IMR-90 (cell line): ENCODE measurements at regions not wholly inside any gene's neighbourhood (a gene's known extent, or its start where the extent isn't known, plus 50 kb on each side); places are given as distances from the start of the nearest gene placed in this dataset.

ENCODE experiments used
- ATAC-seq: fragments of 200-7000 bp; cut with Tn5 transposase; 2 replicates; pipeline ENCODE4 v1.9.1; 2020; ENCODE audit warnings: low read depth, mild to moderate bottlenecking, moderate library complexity
- BruUV-seq: library from RNA; stranded (reverse); fragments of 400-500 nt; replicated peaks from 2 replicates; lab custom pipeline; 2021; lab: Mats Ljungman, UMichigan
- CTCF ChIA-PET: fragments of 300-600 bp; formaldehyde crosslinking; extraction: SDS; loops from one replicate; lab custom pipeline; 2021; ENCODE audit warnings: antibody characterized with exemption; lab: Yijun Ruan, JAX
- POLR2A ChIA-PET: fragments of 300-600 bp; sonication (Branson Sonifier 250); formaldehyde crosslinking; loops from one replicate; lab custom pipeline; 2022; ENCODE audit warnings: antibody characterized with exemption; ENCODE audit not compliant: unreplicated experiment; lab: Charles Lee
- DNase-seq: peaks from one replicate; pipeline ENCODE4 v3.0.0; 2013
- H2AFZ ChIP-seq: replicated peaks from 2 replicates; pipeline ENCODE3; 2013; ENCODE audit warnings: low read length, mild to moderate bottlenecking; ENCODE audit not compliant: poor library complexity
- H2AK5ac ChIP-seq: 2 replicates; pipeline ENCODE4 v1.6.1; 2013; ENCODE audit warnings: low read depth, low read length, inconsistent platforms
- H2AK9ac ChIP-seq: replicated peaks from 2 replicates; pipeline ENCODE3; 2013; ENCODE audit warnings: mild to moderate bottlenecking, low read depth, low read length, moderate library complexity; ENCODE audit not compliant: poor library complexity
- H2BK120ac ChIP-seq: 2 replicates; pipeline ENCODE4 v1.6.1; 2013; ENCODE audit warnings: low read depth, low read length, inconsistent platforms
- H2BK15ac ChIP-seq: 3 replicates; pipeline ENCODE4 v1.6.1; 2013; ENCODE audit warnings: low read depth, low read length, inconsistent platforms
- H2BK20ac ChIP-seq: 2 replicates; pipeline ENCODE4 v1.6.1; 2013; ENCODE audit warnings: low read depth, mild to moderate bottlenecking, inconsistent platforms, low read length, moderate library complexity
- H2BK5ac ChIP-seq: 2 replicates; pipeline ENCODE4 v1.6.1; 2013; ENCODE audit warnings: mild to moderate bottlenecking, low read depth, low read length, inconsistent platforms; ENCODE audit not compliant: poor library complexity, severe bottlenecking
- H3K14ac ChIP-seq: replicated peaks from 2 replicates; pipeline ENCODE4 v1.6.1; 2013; ENCODE audit warnings: low read depth, low read length, inconsistent platforms
- H3K18ac ChIP-seq: 2 replicates; pipeline ENCODE4 v1.6.1; 2013; ENCODE audit warnings: low read depth, low read length, control low read depth
- H3K23ac ChIP-seq: 2 replicates; pipeline ENCODE4 v1.6.1; 2013; ENCODE audit warnings: low read depth, low read length, inconsistent platforms
- H3K27ac ChIP-seq: 2 replicates; pipeline ENCODE4 v1.5.1; 2013; ENCODE audit warnings: mild to moderate bottlenecking, control low read depth, low read length; ENCODE audit not compliant: insufficient read depth
- H3K27me3 ChIP-seq: 2 replicates; pipeline ENCODE4 v1.6.1; 2013; ENCODE audit warnings: low read length; ENCODE audit not compliant: control insufficient read depth, insufficient read depth
- H3K36me3 ChIP-seq: 2 replicates; pipeline ENCODE4 v1.6.1; 2013; ENCODE audit warnings: low read length, mixed read lengths; ENCODE audit not compliant: control insufficient read depth, insufficient read depth
- H3K4ac ChIP-seq: 2 replicates; pipeline ENCODE4 v1.6.1; 2013; ENCODE audit warnings: low read depth, low read length, inconsistent platforms
- H3K4me1 ChIP-seq: 2 replicates; pipeline ENCODE4 v1.6.1; 2013; ENCODE audit warnings: low read length, mixed read lengths; ENCODE audit not compliant: control insufficient read depth, insufficient read depth
- H3K4me2 ChIP-seq: 2 replicates; pipeline ENCODE4 v1.6.1; 2013; ENCODE audit warnings: low read depth, mild to moderate bottlenecking, control low read depth, low read length, moderate library complexity
- H3K4me3 ChIP-seq: 2 replicates; pipeline ENCODE4 v1.5.1; 2013; ENCODE audit warnings: low read depth, mild to moderate bottlenecking, control low read depth, low read length, moderate library complexity; ENCODE audit not compliant: insufficient read depth
- H3K56ac ChIP-seq: 2 replicates; pipeline ENCODE4 v1.6.1; 2013; ENCODE audit warnings: low read length, inconsistent platforms; ENCODE audit not compliant: insufficient read depth; ENCODE audit errors: extremely low read depth
- H3K79me1 ChIP-seq, 2 experiments: 2 replicates each; pipeline ENCODE4 v1.6.1; 2013; ENCODE audit warnings: low read length in 2 of 2, inconsistent platforms in 1 of 2, low read depth in 1 of 2
- H3K9ac ChIP-seq: 2 replicates; pipeline ENCODE4 v1.6.1; 2013; ENCODE audit warnings: low read depth, low read length, control low read depth
- H3K9me1 ChIP-seq: 2 replicates; pipeline ENCODE4 v1.6.1; 2013; ENCODE audit warnings: low read length, inconsistent platforms; ENCODE audit not compliant: insufficient read depth
- H3K9me3 ChIP-seq: 2 replicates; pipeline ENCODE4 v1.6.1; 2013; ENCODE audit warnings: low read length; ENCODE audit not compliant: control insufficient read depth, insufficient read depth
- H4K20me1 ChIP-seq: 2 replicates; pipeline ENCODE4 v1.6.1; 2013; ENCODE audit warnings: low read length, inconsistent platforms; ENCODE audit not compliant: insufficient read depth
- H4K5ac ChIP-seq: 2 replicates; pipeline ENCODE4 v1.6.1; 2013; ENCODE audit warnings: mild to moderate bottlenecking, low read depth, low read length, control low read depth
- H4K8ac ChIP-seq, 2 experiments: 2 replicates each; pipeline ENCODE4 v1.6.1; 2013; ENCODE audit warnings: low read depth in 2 of 2, low read length in 2 of 2, control low read depth in 1 of 2, inconsistent platforms in 1 of 2
- H4K91ac ChIP-seq: 2 replicates; pipeline ENCODE4 v1.6.1; 2013; ENCODE audit warnings: low read depth, low read length, inconsistent platforms; ENCODE audit not compliant: insufficient read depth
- CEBPB ChIP-seq: IDR thresholded peaks from 2 replicates; pipeline ENCODE4 v1.6.1; 2012; ENCODE audit warnings: low read depth, low read length, improper control_type of control experiment
- CHD1 ChIP-seq: IDR thresholded peaks from 2 replicates; pipeline ENCODE4 v1.6.1; 2012; ENCODE audit warnings: low read depth, low read length, improper control_type of control experiment
- FOS ChIP-seq: fragments of 150-350 bp; IDR thresholded peaks from 2 replicates; pipeline ENCODE4 v1.6.1; 2016; ENCODE audit warnings: low read depth, low read length
- MAFK ChIP-seq: IDR thresholded peaks from 2 replicates; pipeline ENCODE4 v1.6.1; 2012; ENCODE audit warnings: low read depth, low read length, improper control_type of control experiment
- MXI1 ChIP-seq: IDR thresholded peaks from 2 replicates; pipeline ENCODE4 v1.6.1; 2012; ENCODE audit warnings: low read depth, mild to moderate bottlenecking, low read length, moderate library complexity, borderline replicate concordance
- NFE2L2 ChIP-seq: fragments of 150-350 bp; IDR thresholded peaks from 2 replicates; pipeline ENCODE4 v1.6.1; 2016; ENCODE audit warnings: low read depth, mild to moderate bottlenecking, low read length
- POLR2A ChIP-seq: IDR thresholded peaks from 2 replicates; pipeline ENCODE4 v1.6.1; 2012; ENCODE audit warnings: mild to moderate bottlenecking, low read depth, low read length
- RAD21 ChIP-seq: IDR thresholded peaks from 2 replicates; pipeline ENCODE4 v1.6.1; 2012; ENCODE audit warnings: low read length, improper control_type of control experiment
- RFX5 ChIP-seq: IDR thresholded peaks from 2 replicates; pipeline ENCODE4 v1.8.0; 2012; ENCODE audit warnings: low read depth, mild to moderate bottlenecking, low read length, moderate library complexity
- SMC3 ChIP-seq: fragments of 150-350 bp; IDR thresholded peaks from 2 replicates; pipeline ENCODE4 v1.6.1; 2016; ENCODE audit warnings: low read depth, mild to moderate bottlenecking, antibody characterized with exemption, low read length, moderate library complexity
- WGBS, 2 experiments: methylation state at CpG; one replicate each; pipeline versions ENCODE4 v1.1.5 to v1.1.7; 2013; ENCODE audit warnings: missing lambda C conversion rate in 2 of 2; ENCODE audit not compliant: insufficient read length in 1 of 2; ENCODE audit errors: extremely low coverage in 2 of 2; 5-methylcytosine and 5-hydroxymethylcytosine counted together
- dilution Hi-C: fragments of 300-500 bp; cut with HindIII; formaldehyde crosslinking; loops from one replicate; pipeline ENCODE4 v1.14.3; 2018; ENCODE audit warnings: low sequenced_read_pairs; ENCODE audit not compliant: unreplicated experiment
- in situ Hi-C: fragments of 300-500 bp; cut with MboI; formaldehyde crosslinking; loops from 3 replicates; pipeline ENCODE4 v1.14.3; 2019; ENCODE audit warnings: low sequenced_read_pairs, inconsistent platforms, mixed read lengths
- intact Hi-C: fragments of 100-400 bp; cut with micrococcal nuclease; formaldehyde crosslinking; loops from 2 replicates; pipeline ENCODE4 v1.10.0; 2022
- TF ChIP-seq, protein P1 (sequence below): fragments of 150-350 bp; IDR thresholded peaks from 2 replicates; pipeline ENCODE4 v1.6.1; 2017; ENCODE audit warnings: mild to moderate bottlenecking, antibody characterized with exemption, low read length, low read depth
- TF ChIP-seq, protein P2 (sequence below): conservative IDR thresholded peaks from 2 replicates; pipeline ENCODE4 v1.5.1; 2012; ENCODE audit warnings: mild to moderate bottlenecking, low read depth, low read length, improper control_type of control experiment

DNA sequence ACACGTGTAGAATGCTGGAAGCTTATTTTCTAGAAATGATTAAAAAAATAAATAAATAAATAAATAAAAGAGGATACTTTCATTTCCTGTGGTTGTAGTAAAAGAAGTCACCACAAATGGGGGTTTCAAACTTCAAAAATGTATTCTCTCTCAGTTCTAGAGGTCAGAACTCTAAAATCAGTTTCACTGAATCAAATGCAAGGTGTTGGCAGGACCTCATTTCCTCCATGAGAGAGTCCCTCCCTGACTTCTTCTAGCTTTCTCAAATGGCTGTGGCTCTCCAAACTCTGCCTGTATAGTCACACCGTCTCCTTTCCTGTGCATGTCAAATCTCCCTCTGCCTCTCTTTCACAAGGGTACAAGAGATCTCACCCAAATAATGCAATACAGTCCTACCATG, 312.6 kb upstream of the CXADR start:
- no peaks in the 10 kb centered on the region for H3K79me1 ChIP-seq
- H2BK20ac ChIP-seq, result no peak overlapping the region
- H3K36me3 ChIP-seq, result no peaks in the 10 kb centered on the region
- dilution Hi-C loops, result no loop called here
- no peak overlapping the region for H3K14ac ChIP-seq
- no peak overlapping the region for H3K27ac ChIP-seq
- H2BK15ac ChIP-seq, result no peak overlapping the region
- intact Hi-C loops, result no loop called here
- no peaks in the 10 kb centered on the region for H4K20me1 ChIP-seq
- no peak overlapping the region for H3K18ac ChIP-seq
- in situ Hi-C loops, result no loop called here
- H3K9me1 ChIP-seq, result no peaks in the 10 kb centered on the region
- DNase-seq (no peak), ATAC-seq (no peak)
- H3K4ac ChIP-seq, result no peak overlapping the region
- BruUV-seq, result no TSS peak
- H4K8ac ChIP-seq, result no peak overlapping the region
- H3K9ac ChIP-seq, result no peak overlapping the region
- no peak overlapping the region for H4K5ac ChIP-seq
- peaks cover 4% of the 10 kb centered on the region; the same call in 1 of the 2 replicates for H3K9me3 ChIP-seq
- H3K4me1 ChIP-seq, result no peaks in the 10 kb centered on the region
- no peak overlapping the region for H2AK5ac ChIP-seq
- H3K4me2 ChIP-seq, result no peak overlapping the region
- TF ChIP-seq MAFK (no peak), POLR2A (no peak), MXI1 (no peak), CEBPB (no peak), NFE2L2 (no peak), RAD21 (no peak), RFX5 (no peak), CHD1 (no peak), SMC3 (no peak), FOS (no peak)
- TF ChIP-seq, protein P1, sequence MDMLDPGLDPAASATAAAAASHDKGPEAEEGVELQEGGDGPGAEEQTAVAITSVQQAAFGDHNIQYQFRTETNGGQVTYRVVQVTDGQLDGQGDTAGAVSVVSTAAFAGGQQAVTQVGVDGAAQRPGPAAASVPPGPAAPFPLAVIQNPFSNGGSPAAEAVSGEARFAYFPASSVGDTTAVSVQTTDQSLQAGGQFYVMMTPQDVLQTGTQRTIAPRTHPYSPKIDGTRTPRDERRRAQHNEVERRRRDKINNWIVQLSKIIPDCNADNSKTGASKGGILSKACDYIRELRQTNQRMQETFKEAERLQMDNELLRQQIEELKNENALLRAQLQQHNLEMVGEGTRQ, result no peak
- TF ChIP-seq, protein P2, sequence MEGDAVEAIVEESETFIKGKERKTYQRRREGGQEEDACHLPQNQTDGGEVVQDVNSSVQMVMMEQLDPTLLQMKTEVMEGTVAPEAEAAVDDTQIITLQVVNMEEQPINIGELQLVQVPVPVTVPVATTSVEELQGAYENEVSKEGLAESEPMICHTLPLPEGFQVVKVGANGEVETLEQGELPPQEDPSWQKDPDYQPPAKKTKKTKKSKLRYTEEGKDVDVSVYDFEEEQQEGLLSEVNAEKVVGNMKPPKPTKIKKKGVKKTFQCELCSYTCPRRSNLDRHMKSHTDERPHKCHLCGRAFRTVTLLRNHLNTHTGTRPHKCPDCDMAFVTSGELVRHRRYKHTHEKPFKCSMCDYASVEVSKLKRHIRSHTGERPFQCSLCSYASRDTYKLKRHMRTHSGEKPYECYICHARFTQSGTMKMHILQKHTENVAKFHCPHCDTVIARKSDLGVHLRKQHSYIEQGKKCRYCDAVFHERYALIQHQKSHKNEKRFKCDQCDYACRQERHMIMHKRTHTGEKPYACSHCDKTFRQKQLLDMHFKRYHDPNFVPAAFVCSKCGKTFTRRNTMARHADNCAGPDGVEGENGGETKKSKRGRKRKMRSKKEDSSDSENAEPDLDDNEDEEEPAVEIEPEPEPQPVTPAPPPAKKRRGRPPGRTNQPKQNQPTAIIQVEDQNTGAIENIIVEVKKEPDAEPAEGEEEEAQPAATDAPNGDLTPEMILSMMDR, result no peak
- no peaks in the 10 kb centered on the region for H3K27me3 ChIP-seq
- H3K4me3 ChIP-seq, result no peak overlapping the region
- H4K91ac ChIP-seq, result no peak overlapping the region
- no peak overlapping the region for H2BK120ac ChIP-seq
- 100% methylated on average over 1 of the region's 2 CpGs; no CpG with 5 or more reads in 1 of the 2 experiments for WGBS, 2 experiments
- no peak overlapping the region for H2BK5ac ChIP-seq
- H3K23ac ChIP-seq, result no peak overlapping the region
- H3K56ac ChIP-seq, result no peak overlapping the region
- POLR2A ChIA-PET, result no interaction called here
- H2AFZ ChIP-seq, result no peak overlapping the region
- CTCF ChIA-PET, result no interaction called here
- no peak overlapping the region for H2AK9ac ChIP-seq
